ENCODE measurements at regions not wholly inside any gene's neighbourhood (a gene's known extent, or its start where the extent isn't known, plus 50 kb on each side); places are given as distances from the start of the nearest gene placed in this dataset.

DNA sequence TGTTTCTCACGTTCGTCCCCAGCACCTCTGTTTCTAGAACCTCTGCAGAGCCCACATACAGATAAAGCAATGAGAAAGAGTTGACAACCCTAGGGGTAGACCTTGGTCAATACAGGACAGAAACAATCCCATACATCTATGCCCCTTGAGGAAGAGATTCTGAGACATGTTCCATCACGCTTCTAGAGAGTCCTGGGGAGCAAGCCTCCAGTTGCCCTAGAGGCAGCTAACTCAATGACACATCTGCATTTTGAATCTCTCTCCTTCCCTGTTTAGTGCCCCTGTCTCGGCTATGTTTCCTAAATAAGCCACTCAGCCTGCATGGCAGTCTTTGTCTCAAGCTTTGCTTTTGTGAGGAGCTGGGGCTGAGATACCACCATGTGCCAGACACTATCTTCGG, 435.3 kb downstream of the CD83 start:
- TF ChIP-seq EZH2phosphoT487 (IDR thresholded peaks at IDR 0.05; ENCODE audit: borderline replicate concordance, low read length) = no peak
- TF ChIP-seq, protein P1, sequence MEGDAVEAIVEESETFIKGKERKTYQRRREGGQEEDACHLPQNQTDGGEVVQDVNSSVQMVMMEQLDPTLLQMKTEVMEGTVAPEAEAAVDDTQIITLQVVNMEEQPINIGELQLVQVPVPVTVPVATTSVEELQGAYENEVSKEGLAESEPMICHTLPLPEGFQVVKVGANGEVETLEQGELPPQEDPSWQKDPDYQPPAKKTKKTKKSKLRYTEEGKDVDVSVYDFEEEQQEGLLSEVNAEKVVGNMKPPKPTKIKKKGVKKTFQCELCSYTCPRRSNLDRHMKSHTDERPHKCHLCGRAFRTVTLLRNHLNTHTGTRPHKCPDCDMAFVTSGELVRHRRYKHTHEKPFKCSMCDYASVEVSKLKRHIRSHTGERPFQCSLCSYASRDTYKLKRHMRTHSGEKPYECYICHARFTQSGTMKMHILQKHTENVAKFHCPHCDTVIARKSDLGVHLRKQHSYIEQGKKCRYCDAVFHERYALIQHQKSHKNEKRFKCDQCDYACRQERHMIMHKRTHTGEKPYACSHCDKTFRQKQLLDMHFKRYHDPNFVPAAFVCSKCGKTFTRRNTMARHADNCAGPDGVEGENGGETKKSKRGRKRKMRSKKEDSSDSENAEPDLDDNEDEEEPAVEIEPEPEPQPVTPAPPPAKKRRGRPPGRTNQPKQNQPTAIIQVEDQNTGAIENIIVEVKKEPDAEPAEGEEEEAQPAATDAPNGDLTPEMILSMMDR (IDR thresholded peaks at IDR 0.05; ENCODE audit: low read depth, low read length, poor library complexity, severe bottlenecking) = no peak
- H3K4me3 ChIP-seq (ENCODE audit: low read length) = no peak overlapping the region
- no peak overlapping the region for H3K4me2 ChIP-seq (ENCODE audit: low read length)
- H3K9me3 ChIP-seq (ENCODE audit: control insufficient read depth, insufficient read depth, low read length) = no peaks in the 10 kb centered on the region
- H4K20me1 ChIP-seq (ENCODE audit: control insufficient read depth, insufficient read depth, low read depth, low read length) = no peaks in the 10 kb centered on the region
- no peaks in the 10 kb centered on the region for H3K9me2 ChIP-seq (replicated peaks; ENCODE audit: control insufficient read depth, low read length)
- H3K27me3 ChIP-seq (ENCODE audit: control insufficient read depth, low read length) = 0 out of 2 replicates have a peak, but pooled peaks cover 3% of the 10 kb centered on the region
- H3K79me2 ChIP-seq (ENCODE audit: control insufficient read depth, low read length) = no peaks in the 10 kb centered on the region
- no peaks in the 10 kb centered on the region for H3K36me3 ChIP-seq (ENCODE audit: control insufficient read depth, low read length)
- H3K4me1 ChIP-seq (ENCODE audit: control insufficient read depth, low read length) = peaks cover 27% of the 10 kb centered on the region
- H3K27ac ChIP-seq (ENCODE audit: low read depth, low read length) = no peak overlapping the region
- H3F3A ChIP-seq (ENCODE audit: control insufficient read depth, insufficient read depth) = no peaks in the 10 kb centered on the region

DNA sequence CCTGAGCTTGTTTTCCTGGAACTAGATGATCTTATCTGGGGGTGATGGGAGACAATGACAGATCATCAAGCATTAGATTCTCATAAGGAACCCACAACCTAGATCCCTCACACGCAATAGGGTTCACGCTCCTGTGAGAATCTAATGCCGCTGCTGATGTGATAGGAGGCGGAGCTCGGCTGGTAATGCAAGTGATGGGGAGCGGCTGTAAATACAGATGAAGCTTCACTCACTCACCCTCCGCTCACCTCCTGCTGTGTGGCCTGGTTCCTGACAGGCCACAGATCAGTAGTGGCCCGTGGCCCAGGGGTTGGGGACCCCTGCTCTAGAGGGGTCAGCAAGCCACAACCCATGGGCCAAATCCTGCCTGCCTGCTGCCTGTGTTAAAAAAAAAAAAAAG, 435.9 kb downstream of the CD83 start:
- Histone ChIP-seq H4K20me1 (ENCODE audit: control insufficient read depth, insufficient read depth, low read depth, low read length) (no peaks in the 10 kb centered on the region), H3K4me3 (ENCODE audit: low read length) (no peak overlapping the region), H3K9me2 (replicated peaks; ENCODE audit: control insufficient read depth, low read length) (no peaks in the 10 kb centered on the region), H3K4me2 (ENCODE audit: low read length) (no peak overlapping the region), H3F3A (ENCODE audit: control insufficient read depth, insufficient read depth) (no peaks in the 10 kb centered on the region), H3K27me3 (ENCODE audit: control insufficient read depth, low read length) (0 out of 2 replicates have a peak, but pooled peaks cover 3% of the 10 kb centered on the region), H3K79me2 (ENCODE audit: control insufficient read depth, low read length) (no peaks in the 10 kb centered on the region), H3K27ac (ENCODE audit: low read depth, low read length) (no peak overlapping the region), H3K4me1 (ENCODE audit: control insufficient read depth, low read length) (peaks cover 27% of the 10 kb centered on the region), H3K36me3 (ENCODE audit: control insufficient read depth, low read length) (no peaks in the 10 kb centered on the region), H3K9me3 (ENCODE audit: control insufficient read depth, insufficient read depth, low read length) (no peaks in the 10 kb centered on the region)
- TF ChIP-seq, protein P1 (IDR thresholded peaks at IDR 0.05; ENCODE audit: low read depth, low read length, poor library complexity, severe bottlenecking) = no peak
- no peak for TF ChIP-seq EZH2phosphoT487 (IDR thresholded peaks at IDR 0.05; ENCODE audit: borderline replicate concordance, low read length)

DNA sequence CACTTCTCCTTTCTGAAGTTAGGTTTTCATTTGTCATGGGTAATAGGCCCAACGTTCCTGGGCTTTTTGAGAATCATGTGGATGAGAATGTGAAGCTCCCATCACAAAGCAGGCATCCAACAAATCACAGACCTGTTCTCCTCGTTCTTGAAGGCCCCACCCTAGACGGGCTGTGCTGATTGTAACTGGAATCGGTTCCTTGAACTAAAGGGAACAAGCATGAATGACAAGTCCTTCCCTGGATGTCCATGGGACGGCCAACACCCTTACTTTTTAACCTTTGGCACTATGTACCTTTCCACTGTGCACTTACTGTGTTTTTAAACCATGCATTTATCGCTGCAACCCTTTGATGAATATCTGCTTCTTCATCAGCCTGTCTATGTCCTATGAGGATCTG, 438.2 kb downstream of the CD83 start:
- H3K79me2 ChIP-seq (ENCODE audit: control insufficient read depth, low read length) = no peaks in the 10 kb centered on the region
- no peak overlapping the region for H3K4me3 ChIP-seq (ENCODE audit: low read length)
- H3K27ac ChIP-seq (ENCODE audit: low read depth, low read length) = no peak overlapping the region
- 0 out of 2 replicates have a peak, but pooled peaks cover 3% of the 10 kb centered on the region for H3K27me3 ChIP-seq (ENCODE audit: control insufficient read depth, low read length)
- no peaks in the 10 kb centered on the region for H3K36me3 ChIP-seq (ENCODE audit: control insufficient read depth, low read length)
- no peak overlapping the region for H3K4me2 ChIP-seq (ENCODE audit: low read length)
- H3K9me2 ChIP-seq (replicated peaks; ENCODE audit: control insufficient read depth, low read length) = no peaks in the 10 kb centered on the region
- no peaks in the 10 kb centered on the region for H3K9me3 ChIP-seq (ENCODE audit: control insufficient read depth, insufficient read depth, low read length)
- no peaks in the 10 kb centered on the region for H3F3A ChIP-seq (ENCODE audit: control insufficient read depth, insufficient read depth)
- TF ChIP-seq EZH2phosphoT487 (IDR thresholded peaks at IDR 0.05; ENCODE audit: borderline replicate concordance, low read length) = no peak
- TF ChIP-seq, protein P1 (IDR thresholded peaks at IDR 0.05; ENCODE audit: low read depth, low read length, poor library complexity, severe bottlenecking) = no peak
- H3K4me1 ChIP-seq (ENCODE audit: control insufficient read depth, low read length) = peaks cover 6% of the 10 kb centered on the region
- H4K20me1 ChIP-seq (ENCODE audit: control insufficient read depth, insufficient read depth, low read depth, low read length) = no peaks in the 10 kb centered on the region
